MCF 10A (cell line): ENCODE measurements at regions not wholly inside any gene's neighbourhood (a gene's known extent, or its start where the extent isn't known, plus 50 kb on each side); places are given as distances from the start of the nearest gene placed in this dataset.

Experiments used
- BruUV-seq: library from RNA; stranded (reverse); fragments of 400-500 nt; replicated peaks from 2 replicates; lab custom pipeline; 2021; lab: Mats Ljungman, UMichigan
- CTCF ChIA-PET: fragments of 300-600 bp; sonication (Branson Sonifier 250); formaldehyde crosslinking; extraction: SDS; loops from one replicate; lab custom pipeline; 2021; ENCODE audit warnings: antibody characterized with exemption, inconsistent platforms; lab: Yijun Ruan, JAX
- POLR2A ChIA-PET: fragments of 300-600, 350-650 bp; sonication (Branson Sonifier 250); formaldehyde crosslinking; extraction: SDS; loops from one replicate; lab custom pipeline; 2020; ENCODE audit warnings: antibody characterized with exemption, inconsistent platforms; lab: Yijun Ruan, JAX
- DNase-seq: peaks from one replicate; pipeline ENCODE4 v3.0.0-alpha.2; 2018; ENCODE audit not compliant: unreplicated experiment
- H3K27ac Mint-ChIP-seq: one replicate; pipeline ENCODE4 v1.8.0; 2022; ENCODE audit warnings: mild to moderate bottlenecking, low read depth, mixed read lengths; ENCODE audit not compliant: unreplicated experiment
- H3K27me3 Mint-ChIP-seq: one replicate; pipeline ENCODE4 v1.8.0; 2022; ENCODE audit warnings: mixed read lengths; ENCODE audit not compliant: insufficient read depth, unreplicated experiment
- H3K36me3 Mint-ChIP-seq: one replicate; pipeline ENCODE4 v1.8.0; 2022; ENCODE audit warnings: mild to moderate bottlenecking, moderate library complexity, mixed read lengths; ENCODE audit not compliant: insufficient read depth, unreplicated experiment
- H3K4me1 Mint-ChIP-seq: one replicate; pipeline ENCODE4 v1.8.0; 2022; ENCODE audit warnings: mixed read lengths; ENCODE audit not compliant: insufficient read depth, unreplicated experiment
- H3K4me3 Mint-ChIP-seq: one replicate; pipeline ENCODE4 v1.8.0; 2022; ENCODE audit warnings: mild to moderate bottlenecking, moderate library complexity, mixed read lengths; ENCODE audit not compliant: unreplicated experiment
- H3K9me3 Mint-ChIP-seq: one replicate; pipeline ENCODE4 v1.8.0; 2022; ENCODE audit warnings: mixed read lengths; ENCODE audit not compliant: unreplicated experiment
- intact Hi-C: fragments of 100-400 bp; cut with micrococcal nuclease; formaldehyde crosslinking; loops from 2 replicates; pipeline ENCODE4 v1.14.1; 2022
- TF ChIP-seq, protein P1 (sequence below): fragments of 200-600 bp; IDR thresholded peaks from one replicate; pipeline ENCODE4 v1.8.0; 2022; ENCODE audit warnings: antibody characterized with exemption, mild to moderate bottlenecking; ENCODE audit not compliant: unreplicated experiment

DNA sequence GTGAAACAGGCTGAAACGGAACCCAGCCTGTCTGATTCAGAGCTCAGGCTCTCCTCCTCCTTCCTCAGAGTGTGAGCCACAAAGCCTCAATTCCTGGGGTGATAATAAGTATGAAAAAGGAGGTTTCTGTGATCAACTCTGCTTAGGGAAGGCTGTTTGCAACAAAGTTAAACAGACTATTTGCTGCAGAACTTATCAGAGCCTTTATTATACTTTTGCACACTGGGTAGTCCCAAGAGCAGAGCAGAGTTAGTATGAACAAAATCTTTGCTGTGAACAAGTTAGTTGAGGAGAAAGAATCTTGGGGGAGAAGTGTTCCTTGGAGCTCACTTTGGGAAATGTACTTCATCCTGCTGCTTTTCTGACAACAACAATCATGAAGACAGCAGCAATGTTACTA lies 67.4 kb downstream of the MRM1 start:
- POLR2A ChIA-PET: no interaction called here

DNA sequence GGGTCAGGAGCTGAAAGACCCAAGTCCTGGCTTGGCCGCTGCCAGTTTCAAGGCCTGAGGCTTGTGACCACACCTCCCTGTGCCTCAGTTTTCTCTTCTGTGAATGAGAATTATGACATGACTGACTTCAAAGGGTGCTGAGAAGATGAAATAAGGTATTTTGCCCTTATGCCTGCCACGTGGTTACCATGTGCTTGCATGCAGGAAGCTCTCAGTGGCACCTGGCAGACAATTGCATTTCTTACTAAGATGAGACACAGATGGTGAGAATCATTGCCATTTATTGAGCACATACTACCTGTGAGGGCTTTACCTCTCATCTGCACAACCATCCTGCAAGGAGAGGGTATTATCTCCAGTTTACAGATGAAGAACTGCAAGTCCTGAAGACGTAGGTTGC lies 69.8 kb downstream of the MRM1 start:
- H3K27me3 Mint-ChIP-seq: peaks cover 15% of the 10 kb centered on the region
- ChIA-PET CTCF (no interaction called here), POLR2A (no interaction called here)
- H3K27ac Mint-ChIP-seq: no peak overlapping the region
- DNase-seq: no peak
- no peaks in the 10 kb centered on the region for H3K4me1 Mint-ChIP-seq
- H3K36me3 Mint-ChIP-seq: peaks cover 7% of the 10 kb centered on the region
- TF ChIP-seq, protein P1, sequence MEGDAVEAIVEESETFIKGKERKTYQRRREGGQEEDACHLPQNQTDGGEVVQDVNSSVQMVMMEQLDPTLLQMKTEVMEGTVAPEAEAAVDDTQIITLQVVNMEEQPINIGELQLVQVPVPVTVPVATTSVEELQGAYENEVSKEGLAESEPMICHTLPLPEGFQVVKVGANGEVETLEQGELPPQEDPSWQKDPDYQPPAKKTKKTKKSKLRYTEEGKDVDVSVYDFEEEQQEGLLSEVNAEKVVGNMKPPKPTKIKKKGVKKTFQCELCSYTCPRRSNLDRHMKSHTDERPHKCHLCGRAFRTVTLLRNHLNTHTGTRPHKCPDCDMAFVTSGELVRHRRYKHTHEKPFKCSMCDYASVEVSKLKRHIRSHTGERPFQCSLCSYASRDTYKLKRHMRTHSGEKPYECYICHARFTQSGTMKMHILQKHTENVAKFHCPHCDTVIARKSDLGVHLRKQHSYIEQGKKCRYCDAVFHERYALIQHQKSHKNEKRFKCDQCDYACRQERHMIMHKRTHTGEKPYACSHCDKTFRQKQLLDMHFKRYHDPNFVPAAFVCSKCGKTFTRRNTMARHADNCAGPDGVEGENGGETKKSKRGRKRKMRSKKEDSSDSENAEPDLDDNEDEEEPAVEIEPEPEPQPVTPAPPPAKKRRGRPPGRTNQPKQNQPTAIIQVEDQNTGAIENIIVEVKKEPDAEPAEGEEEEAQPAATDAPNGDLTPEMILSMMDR: no peak
- H3K9me3 Mint-ChIP-seq: no peaks in the 10 kb centered on the region
- BruUV-seq: no TSS peak
- H3K4me3 Mint-ChIP-seq: no peak overlapping the region
- intact Hi-C loops: no loop called here

More for the DNA sequence above, 67.4 kb downstream of the MRM1 start:
- Mint-ChIP-seq H3K27ac (no peak overlapping the region), H3K4me3 (no peak overlapping the region), H3K27me3 (peaks cover 35% of the 10 kb centered on the region), H3K36me3 (peaks cover 7% of the 10 kb centered on the region), H3K9me3 (no peaks in the 10 kb centered on the region), H3K4me1 (peaks cover 9% of the 10 kb centered on the region)
- intact Hi-C loops: no loop called here
- CTCF ChIA-PET: no interaction called here
- no TSS peak for BruUV-seq
- DNase-seq: no peak
- TF ChIP-seq, protein P1: no peak

DNA sequence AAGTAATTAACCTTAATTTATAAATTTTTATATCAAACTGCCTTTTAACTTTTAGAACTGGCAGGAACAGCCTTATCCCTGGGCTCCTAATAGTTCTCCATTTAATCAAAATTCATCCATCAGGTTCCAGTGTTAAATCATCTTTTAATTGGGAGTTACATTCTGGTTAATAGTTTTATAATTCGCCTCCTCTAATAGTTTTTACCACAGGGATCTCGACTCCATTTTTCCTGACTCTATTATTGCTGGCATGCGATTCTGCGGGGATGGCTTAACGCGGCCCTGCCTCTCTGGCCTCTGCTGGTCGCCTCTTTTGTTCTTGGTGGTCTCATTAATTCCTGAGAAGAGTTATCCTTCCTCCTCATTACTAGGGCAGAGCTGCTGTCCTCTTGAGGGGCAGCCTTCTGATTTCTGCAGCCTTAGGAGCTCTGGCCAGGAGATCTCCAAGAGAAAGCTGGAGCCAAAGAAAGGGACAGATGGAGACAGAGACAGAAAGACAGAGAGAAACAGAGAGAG lies 71.1 kb downstream of the MRM1 start:
- Mint-ChIP-seq H3K36me3 (peaks cover 7% of the 10 kb centered on the region), H3K27me3 (peaks cover 15% of the 10 kb centered on the region), H3K9me3 (no peaks in the 10 kb centered on the region), H3K4me1 (no peaks in the 10 kb centered on the region), H3K4me3 (no peak overlapping the region), H3K27ac (no peak overlapping the region)
- ChIA-PET CTCF (no interaction called here), POLR2A (no interaction called here)
- DNase-seq: no peak
- no TSS peak for BruUV-seq
- TF ChIP-seq, protein P1: no peak
- intact Hi-C loops: no loop called here

GRCh38 chr17:36673068-36673467 lies 71.7 kb downstream of the MRM1 start:
- H3K4me3 Mint-ChIP-seq: no peak overlapping the region
- intact Hi-C loops: no loop called here
- POLR2A ChIA-PET: no interaction called here
- H3K4me1 Mint-ChIP-seq: no peaks in the 10 kb centered on the region
- peaks cover 7% of the 10 kb centered on the region for H3K36me3 Mint-ChIP-seq
- peaks cover 15% of the 10 kb centered on the region for H3K27me3 Mint-ChIP-seq
- TF ChIP-seq, protein P1: no peak
- BruUV-seq: no TSS peak
- DNase-seq: no peak
- no peak overlapping the region for H3K27ac Mint-ChIP-seq
- CTCF ChIA-PET: no interaction called here
- H3K9me3 Mint-ChIP-seq: no peaks in the 10 kb centered on the region
